HCT116 (cell line): ENCODE measurements at regions not wholly inside any gene's neighbourhood (a gene's known extent, or its start where the extent isn't known, plus 50 kb on each side); places are given as distances from the start of the nearest gene placed in this dataset.

Source experiments
- ATAC-seq: fragments of 200-7000 bp; cut with Tn5 transposase; 2 replicates; pipeline ENCODE4 v1.9.1; 2020; ENCODE audit warnings: mild to moderate bottlenecking, moderate library complexity
- BruUV-seq: library from RNA; stranded (reverse); fragments of 400-500 nt; replicated peaks from 2 replicates; lab custom pipeline; 2021; lab: Mats Ljungman, UMichigan
- CTCF ChIA-PET: fragments of 300-600 bp; sonication (Branson Sonifier 250); formaldehyde crosslinking; loops from one replicate; lab custom pipeline; 2021; ENCODE audit warnings: antibody characterized with exemption; lab: Charles Lee
- POLR2A ChIA-PET: fragments of 300-600, 350-600 bp; sonication (Branson Sonifier 250); formaldehyde crosslinking; loops from one replicate; lab custom pipeline; 2021; ENCODE audit warnings: antibody characterized with exemption; lab: Charles Lee
- RAD21 ChIA-PET, 2 experiments: fragments of 300-600 bp; sonication (Branson Sonifier 250); formaldehyde crosslinking; loops; one replicate each; lab custom pipeline; 2023; ENCODE audit warnings: low total read pairs in 2 of 2; ENCODE audit not compliant: uncharacterized antibody in 2 of 2, unreplicated experiment in 2 of 2, low non-redundant PET in 1 of 2; lab: Charles Lee
- DNase-seq: peaks from one replicate; pipeline ENCODE4 v3.0.0-alpha.2; 2010; ENCODE audit warnings: low read depth, low spot score
- H2AFZ ChIP-seq: fragments of 200-600 bp; shearing (Covaris generic), sonication (generic); 2 replicates; pipeline ENCODE4 v1.6.1; 2017; ENCODE audit warnings: low read depth, mixed run types, mixed read lengths, antibody characterized with exemption, low read length; ENCODE audit not compliant: poor library complexity, severe bottlenecking
- H3K27ac ChIP-seq: 2 replicates; pipeline ENCODE4 v1.5.1; 2012; ENCODE audit warnings: low read depth, low read length
- H3K27me3 ChIP-seq: fragments of 200-600 bp; sonication (generic); 2 replicates; pipeline ENCODE4 v1.6.1; 2016; ENCODE audit warnings: mixed run types, low read length, mixed read lengths; ENCODE audit not compliant: insufficient read depth
- H3K36me3 ChIP-seq, 2 experiments: fragments of 200-500 bp in 1 of 2; fragments of 200-600 bp in 1 of 2; sonication (Bioruptor generic) in 1 of 2; sonication (generic) in 1 of 2; 2 replicates each; pipeline versions ENCODE4 v1.5.1 to v1.6.1; 2014 to 2016; ENCODE audit warnings: low read length in 2 of 2, inconsistent platforms in 1 of 2, mixed read lengths in 1 of 2, mixed run types in 1 of 2; ENCODE audit not compliant: insufficient read depth in 2 of 2, control insufficient read depth in 1 of 2
- H3K4me1 ChIP-seq, 2 experiments: fragments of 200-600 bp in 1 of 2; sonication (generic) in 1 of 2; 2 replicates each; pipeline versions ENCODE4 v1.5.1 to v1.6.1; 2012 to 2017; ENCODE audit warnings: low read length in 2 of 2, inconsistent platforms in 1 of 2, mild to moderate bottlenecking in 1 of 2, mixed read lengths in 1 of 2, mixed run types in 1 of 2, moderate library complexity in 1 of 2; ENCODE audit not compliant: insufficient read depth in 2 of 2, control insufficient read depth in 1 of 2
- H3K4me2 ChIP-seq: fragments of 200-600 bp; sonication (generic); 2 replicates; pipeline ENCODE4 v1.6.1; 2017; ENCODE audit warnings: mixed run types, low read length, mixed read lengths
- H3K4me3 ChIP-seq, 2 experiments: fragments of 200-600 bp in 1 of 2; sonication (generic) in 1 of 2; replicated peaks in 1 of 2; 2 replicates each; pipeline ENCODE4 v1.5.1; 2011 to 2016; ENCODE audit warnings: low read length in 2 of 2, control low read depth in 1 of 2, low read depth in 1 of 2, mild to moderate bottlenecking in 1 of 2, mixed read lengths in 1 of 2, mixed run types in 1 of 2
- H3K79me2 ChIP-seq: fragments of 200-600 bp; sonication (generic); 2 replicates; pipeline ENCODE4 v1.6.1; 2017; ENCODE audit warnings: mild to moderate bottlenecking, mixed run types, low read length, moderate library complexity, mixed read lengths; ENCODE audit not compliant: insufficient read depth
- H3K9ac ChIP-seq: fragments of 200-600 bp; sonication (generic); 2 replicates; pipeline ENCODE4 v1.6.1; 2016; ENCODE audit warnings: low read length, mixed read lengths
- H3K9me2 ChIP-seq: fragments of 200-600 bp; sonication (generic), shearing (Covaris generic); 2 replicates; pipeline ENCODE4 v1.6.1; 2017; ENCODE audit warnings: mixed run types, mild to moderate bottlenecking, moderate library complexity; ENCODE audit not compliant: insufficient read depth
- H3K9me3 ChIP-seq, 2 experiments: fragments of 200-500 bp in 1 of 2; fragments of 200-600 bp in 1 of 2; sonication (Bioruptor generic) in 1 of 2; sonication (generic) in 1 of 2; 2 replicates each; pipeline ENCODE4 v1.6.1; 2014 to 2017; ENCODE audit warnings: low read length in 2 of 2, mixed read lengths in 2 of 2, inconsistent platforms in 1 of 2, low read depth in 1 of 2, mild to moderate bottlenecking in 1 of 2, mixed run types in 1 of 2, moderate library complexity in 1 of 2; ENCODE audit not compliant: control insufficient read depth in 1 of 2, insufficient read depth in 1 of 2
- H4K20me1 ChIP-seq: fragments of 200-600 bp; sonication (generic), shearing (Covaris generic); 2 replicates; pipeline ENCODE4 v1.6.1; 2017; ENCODE audit warnings: mixed run types, mild to moderate bottlenecking, moderate library complexity; ENCODE audit not compliant: insufficient read depth
- CBX3 ChIP-seq: IDR thresholded peaks from 2 replicates; pipeline ENCODE4 v1.6.1; 2012; ENCODE audit warnings: low read depth
- CEBPB ChIP-seq: IDR thresholded peaks from 2 replicates; pipeline ENCODE4 v1.6.1; 2012; ENCODE audit warnings: low read depth
- EGR1 ChIP-seq: IDR thresholded peaks from 2 replicates; pipeline ENCODE4 v1.6.1; 2012; ENCODE audit warnings: low read depth
- ELF1 ChIP-seq: IDR thresholded peaks from 2 replicates; pipeline ENCODE4 v1.6.1; 2012; ENCODE audit warnings: low read depth, borderline replicate concordance
- EZH2 ChIP-seq: fragments of 200-600 bp; sonication (generic); IDR thresholded peaks from 2 replicates; pipeline ENCODE4 v1.6.1; 2017; ENCODE audit warnings: antibody characterized with exemption, mixed run types
- EZH2phosphoT487 ChIP-seq: fragments of 200-600 bp; IDR thresholded peaks from 2 replicates; pipeline ENCODE4 v1.6.1; 2018; ENCODE audit warnings: antibody characterized with exemption, borderline replicate concordance
- FOSL1 ChIP-seq: IDR thresholded peaks from 2 replicates; pipeline ENCODE4 v1.6.1; 2012; ENCODE audit warnings: low read depth
- MAX ChIP-seq: IDR thresholded peaks from 2 replicates; pipeline ENCODE4 v1.6.1; 2012
- POLR2A ChIP-seq: IDR thresholded peaks from 2 replicates; pipeline ENCODE4 v1.7.0; 2011; ENCODE audit warnings: borderline replicate concordance; ENCODE audit not compliant: insufficient read depth, insufficient read length; ENCODE audit errors: extremely low read depth
- POLR2AphosphoS5 ChIP-seq: IDR thresholded peaks from 2 replicates; pipeline ENCODE4 v1.6.1; 2011; ENCODE audit warnings: mild to moderate bottlenecking, low read depth, low read length, moderate library complexity
- RAD21 ChIP-seq: IDR thresholded peaks from 2 replicates; pipeline ENCODE4 v1.6.1; 2012; ENCODE audit warnings: low read depth, mild to moderate bottlenecking
- REST ChIP-seq: IDR thresholded peaks from 2 replicates; pipeline ENCODE4 v1.6.1; 2012; ENCODE audit warnings: low read depth
- ZBTB33 ChIP-seq: IDR thresholded peaks from 2 replicates; pipeline ENCODE4 v1.6.1; 2011; ENCODE audit warnings: mild to moderate bottlenecking, low read length, moderate library complexity; ENCODE audit not compliant: insufficient replicate concordance; ENCODE audit errors: extremely low read depth
- ZNF274 ChIP-seq: fragments of 200-500 bp; sonication (Bioruptor generic); IDR thresholded peaks from 2 replicates; pipeline ENCODE4 v1.6.1; 2014; ENCODE audit warnings: mild to moderate bottlenecking, low read depth, low read length, inconsistent platforms
- intact Hi-C: fragments of 100-400 bp; cut with micrococcal nuclease; formaldehyde crosslinking; loops from 2 replicates; pipeline ENCODE4 v1.10.0; 2022

- H3K4me3 ChIP-seq, result no peak overlapping the region
- no peaks in the 10 kb centered on the region for H3K4me1 ChIP-seq
- no peaks in the 10 kb centered on the region for H4K20me1 ChIP-seq
- intact Hi-C loops, result no loop called here
- no peak overlapping the region for H3K4me2 ChIP-seq
- TF ChIP-seq EGR1 (no peak), CBX3 (no peak), MAX (no peak), REST (no peak), CEBPB (no peak), ZNF274 (no peak), ELF1 (no peak), EZH2 (no peak), POLR2AphosphoS5 (no peak), RAD21 (no peak), EZH2phosphoT487 (no peak), POLR2A (no peak), ZBTB33 (no peak), FOSL1 (no peak)
- no peaks in the 10 kb centered on the region for H3K9me3 ChIP-seq
- H3K27me3 ChIP-seq, result no peaks in the 10 kb centered on the region
- no peak for ATAC-seq
- no peaks in the 10 kb centered on the region for H3K79me2 ChIP-seq
- H3K9ac ChIP-seq, result no peak overlapping the region
- no peak for DNase-seq
- H3K9me2 ChIP-seq, result no peaks in the 10 kb centered on the region
- H3K36me3 ChIP-seq, result no peaks in the 10 kb centered on the region
- ChIA-PET CTCF (no interaction called here), RAD21 (no interaction called here), POLR2A (no interaction called here)
- no peak overlapping the region for H2AFZ ChIP-seq
- no TSS peak for BruUV-seq
- no peak overlapping the region for H3K27ac ChIP-seq
Measured at GRCh38 chr20:60092729-60093128, 134.5 kb downstream of the CDH26 start.
